ENCODE measurements at regions not wholly inside any gene's neighbourhood (a gene's known extent, or its start where the extent isn't known, plus 50 kb on each side); places are given as distances from the start of the nearest gene placed in this dataset.

- peaks cover 38% of the 10 kb centered on the region for H3K9me3 Mint-ChIP-seq
- peaks cover 11% of the 10 kb centered on the region for H3K36me3 Mint-ChIP-seq (ENCODE audit: low read depth)
- no peak for TF ChIP-seq CTCF (conservative IDR thresholded peaks at IDR 0.05)
- WGBS, 2 experiments (ENCODE audit: insufficient coverage in 1 of 2, insufficient read length in 1 of 2), result 93 to 100% methylated on average over 3 to 6 of the region's 6 CpGs
- no peaks in the 10 kb centered on the region for H3K4me1 ChIP-seq (ENCODE audit: control insufficient read depth, insufficient read depth, low read length)
- no peak overlapping the region for H3K9ac ChIP-seq (ENCODE audit: extremely low read depth, low read length, poor library complexity, severe bottlenecking)
- no peaks in the 10 kb centered on the region for H3K36me3 ChIP-seq (ENCODE audit: control insufficient read depth, insufficient read depth, low read length)
- no peak overlapping the region for H3K27ac Mint-ChIP-seq
- H3K9me3 ChIP-seq (ENCODE audit: control insufficient read depth, low read length), result peaks cover 42% of the 10 kb centered on the region
- no peak overlapping the region for H3K27ac ChIP-seq (ENCODE audit: low read depth, low read length)
- DNase-seq, result no peak
- H3K27me3 Mint-ChIP-seq (ENCODE audit: insufficient read depth), result no peaks in the 10 kb centered on the region
- peaks cover 5% of the 10 kb centered on the region for H3K4me1 Mint-ChIP-seq
- no peak overlapping the region for H3K4me3 ChIP-seq (ENCODE audit: low read length)
- H3K27me3 ChIP-seq (ENCODE audit: control insufficient read depth, insufficient read depth, low read length, poor library complexity, severe bottlenecking), result no peaks in the 10 kb centered on the region
- H3K4me3 Mint-ChIP-seq, result no peak overlapping the region
Observed at GRCh38 chr9:15372455-15372854, 50.2 kb upstream of the SNAPC3 start.

GRCh38 chr9:15371448-15371845, 51.2 kb upstream of the SNAPC3 start:
- WGBS, 2 experiments (ENCODE audit: insufficient coverage in 1 of 2, insufficient read length in 1 of 2), result 91 to 93% methylated on average over 3 to 6 of the region's 6 CpGs
- H3K9me3 ChIP-seq (ENCODE audit: control insufficient read depth, low read length), result peaks cover 32% of the 10 kb centered on the region
- H3K27me3 ChIP-seq (ENCODE audit: control insufficient read depth, insufficient read depth, low read length, poor library complexity, severe bottlenecking), result no peaks in the 10 kb centered on the region
- no peak for TF ChIP-seq CTCF (conservative IDR thresholded peaks at IDR 0.05)
- peaks cover 5% of the 10 kb centered on the region for H3K4me1 Mint-ChIP-seq
- no peaks in the 10 kb centered on the region for H3K27me3 Mint-ChIP-seq (ENCODE audit: insufficient read depth)
- no peak overlapping the region for H3K4me3 Mint-ChIP-seq
- no peak overlapping the region for H3K4me3 ChIP-seq (ENCODE audit: low read length)
- no peak overlapping the region for H3K27ac Mint-ChIP-seq
- no peaks in the 10 kb centered on the region for H3K4me1 ChIP-seq (ENCODE audit: control insufficient read depth, insufficient read depth, low read length)
- peaks cover 6% of the 10 kb centered on the region for H3K36me3 Mint-ChIP-seq (ENCODE audit: low read depth)
- H3K27ac ChIP-seq (ENCODE audit: low read depth, low read length), result no peak overlapping the region
- H3K9ac ChIP-seq (ENCODE audit: extremely low read depth, low read length, poor library complexity, severe bottlenecking), result no peak overlapping the region
- DNase-seq, result no peak
- peaks cover 32% of the 10 kb centered on the region for H3K9me3 Mint-ChIP-seq
- no peaks in the 10 kb centered on the region for H3K36me3 ChIP-seq (ENCODE audit: control insufficient read depth, insufficient read depth, low read length)

GRCh38 chr9:15370466-15371447, 51.9 kb upstream of the SNAPC3 start:
- H3K27me3 ChIP-seq (ENCODE audit: control insufficient read depth, insufficient read depth, low read length, poor library complexity, severe bottlenecking), result no peaks in the 10 kb centered on the region
- H3K4me3 Mint-ChIP-seq, result no peak overlapping the region
- H3K27ac Mint-ChIP-seq, result no peak overlapping the region
- TF ChIP-seq CTCF (conservative IDR thresholded peaks at IDR 0.05), result no peak
- 81 to 82% methylated on average over 13 to 15 of the region's 15 CpGs for WGBS, 2 experiments (ENCODE audit: insufficient coverage in 1 of 2, insufficient read length in 1 of 2)
- H3K27me3 Mint-ChIP-seq (ENCODE audit: insufficient read depth), result no peaks in the 10 kb centered on the region
- peaks cover 5% of the 10 kb centered on the region for H3K4me1 Mint-ChIP-seq
- DNase-seq, result no peak
- H3K27ac ChIP-seq (ENCODE audit: low read depth, low read length), result no peak overlapping the region
- H3K9me3 Mint-ChIP-seq, result peaks cover 27% of the 10 kb centered on the region
- H3K4me1 ChIP-seq (ENCODE audit: control insufficient read depth, insufficient read depth, low read length), result no peaks in the 10 kb centered on the region
- peaks cover 25% of the 10 kb centered on the region for H3K9me3 ChIP-seq (ENCODE audit: control insufficient read depth, low read length)
- H3K36me3 ChIP-seq (ENCODE audit: control insufficient read depth, insufficient read depth, low read length), result no peaks in the 10 kb centered on the region
- no peak overlapping the region for H3K9ac ChIP-seq (ENCODE audit: extremely low read depth, low read length, poor library complexity, severe bottlenecking)
- H3K4me3 ChIP-seq (ENCODE audit: low read length), result no peak overlapping the region
- H3K36me3 Mint-ChIP-seq (ENCODE audit: low read depth), result peaks cover 2% of the 10 kb centered on the region

Data from endodermal cell (in vitro differentiated cells).